ENCODE measurements at regions not wholly inside any gene's neighbourhood (a gene's known extent, or its start where the extent isn't known, plus 50 kb on each side); places are given as distances from the start of the nearest gene placed in this dataset.

DNA sequence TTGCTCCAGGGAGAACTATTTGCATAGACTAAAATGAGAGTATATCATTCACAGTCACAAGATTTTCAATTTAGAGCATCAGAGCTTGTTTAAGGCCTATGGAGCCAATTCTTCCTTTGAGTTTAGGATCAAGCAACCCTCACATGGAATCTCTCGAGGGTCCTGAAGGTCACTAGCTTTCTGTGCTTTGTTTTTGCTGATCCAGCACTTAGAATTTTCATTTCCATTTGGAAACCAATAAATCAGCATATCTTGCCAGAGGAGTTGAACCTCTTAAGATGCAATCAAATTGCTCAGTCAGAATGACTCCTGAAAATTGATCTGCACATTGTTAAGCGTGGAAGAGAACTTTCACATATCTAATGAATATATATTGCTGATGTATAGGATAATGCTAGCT lies 1039.6 kb downstream of the PDHA2 start:
- Mint-ChIP-seq H3K27ac (no peak overlapping the region), H3K4me1 (no peaks in the 10 kb centered on the region), H3K27me3 (ENCODE audit: low read depth) (no peaks in the 10 kb centered on the region), H3K9me3 (peaks cover 44% of the 10 kb centered on the region), H3K36me3 (peaks cover 8% of the 10 kb centered on the region), H3K4me3 (no peak overlapping the region)
- TF ChIP-seq, protein P1, sequence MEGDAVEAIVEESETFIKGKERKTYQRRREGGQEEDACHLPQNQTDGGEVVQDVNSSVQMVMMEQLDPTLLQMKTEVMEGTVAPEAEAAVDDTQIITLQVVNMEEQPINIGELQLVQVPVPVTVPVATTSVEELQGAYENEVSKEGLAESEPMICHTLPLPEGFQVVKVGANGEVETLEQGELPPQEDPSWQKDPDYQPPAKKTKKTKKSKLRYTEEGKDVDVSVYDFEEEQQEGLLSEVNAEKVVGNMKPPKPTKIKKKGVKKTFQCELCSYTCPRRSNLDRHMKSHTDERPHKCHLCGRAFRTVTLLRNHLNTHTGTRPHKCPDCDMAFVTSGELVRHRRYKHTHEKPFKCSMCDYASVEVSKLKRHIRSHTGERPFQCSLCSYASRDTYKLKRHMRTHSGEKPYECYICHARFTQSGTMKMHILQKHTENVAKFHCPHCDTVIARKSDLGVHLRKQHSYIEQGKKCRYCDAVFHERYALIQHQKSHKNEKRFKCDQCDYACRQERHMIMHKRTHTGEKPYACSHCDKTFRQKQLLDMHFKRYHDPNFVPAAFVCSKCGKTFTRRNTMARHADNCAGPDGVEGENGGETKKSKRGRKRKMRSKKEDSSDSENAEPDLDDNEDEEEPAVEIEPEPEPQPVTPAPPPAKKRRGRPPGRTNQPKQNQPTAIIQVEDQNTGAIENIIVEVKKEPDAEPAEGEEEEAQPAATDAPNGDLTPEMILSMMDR (IDR thresholded peaks at IDR 0.05; ENCODE audit: unreplicated experiment), result no peak
- DNase-seq (ENCODE audit: low spot score in 2 of 2, unreplicated experiment in 2 of 2), result no peak

DNA sequence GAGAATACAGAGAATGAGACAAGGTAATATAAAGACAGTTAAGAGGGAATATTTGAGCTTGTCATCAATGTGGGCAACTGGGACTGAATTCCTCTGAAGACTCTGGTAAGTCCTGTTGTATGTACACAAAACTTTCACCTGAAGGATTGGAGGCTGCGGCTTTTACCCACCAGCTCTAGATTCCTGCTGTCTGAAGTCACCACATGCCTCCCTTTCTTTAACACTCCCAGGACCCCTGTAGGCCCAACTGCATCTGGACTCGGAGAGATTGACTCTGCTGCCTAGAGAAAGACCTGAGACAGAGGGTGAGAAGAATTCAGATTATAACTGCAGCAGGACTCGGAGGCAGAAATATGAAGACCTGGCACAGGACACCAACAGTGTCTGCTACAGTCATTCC lies 1048.0 kb downstream of the PDHA2 start:
- Mint-ChIP-seq H3K9me3 (peaks cover 3% of the 10 kb centered on the region), H3K27me3 (ENCODE audit: low read depth) (no peaks in the 10 kb centered on the region), H3K36me3 (no peaks in the 10 kb centered on the region), H3K4me1 (peaks cover 3% of the 10 kb centered on the region), H3K4me3 (no peak overlapping the region), H3K27ac (no peak overlapping the region)
- TF ChIP-seq, protein P1 (IDR thresholded peaks at IDR 0.05; ENCODE audit: unreplicated experiment), result no peak
- DNase-seq (ENCODE audit: low spot score in 2 of 2, unreplicated experiment in 2 of 2), result no peak

DNA sequence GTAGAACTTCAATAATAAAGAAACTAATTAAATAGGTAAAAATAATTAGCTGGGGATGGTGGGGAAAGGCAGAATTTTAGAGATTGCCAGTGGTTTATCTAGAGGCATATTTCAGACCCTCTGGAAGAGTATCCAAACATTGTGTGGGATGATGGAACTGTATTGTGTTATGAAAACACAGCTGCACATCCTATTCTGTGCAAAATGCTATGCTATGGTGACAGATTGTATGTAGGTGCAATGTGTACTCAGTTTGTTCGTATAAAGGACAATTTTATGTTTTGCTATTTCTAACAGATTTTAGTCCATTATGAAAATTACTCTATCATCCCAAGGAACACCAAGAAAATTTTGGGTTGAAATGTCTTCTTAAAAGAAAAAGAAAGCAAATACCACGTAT lies 1054.7 kb downstream of the PDHA2 start:
- TF ChIP-seq, protein P1 (IDR thresholded peaks at IDR 0.05; ENCODE audit: unreplicated experiment), result no peak
- H3K4me1 Mint-ChIP-seq, result peaks cover 4% of the 10 kb centered on the region
- H3K4me3 Mint-ChIP-seq, result no peak overlapping the region

DNA sequence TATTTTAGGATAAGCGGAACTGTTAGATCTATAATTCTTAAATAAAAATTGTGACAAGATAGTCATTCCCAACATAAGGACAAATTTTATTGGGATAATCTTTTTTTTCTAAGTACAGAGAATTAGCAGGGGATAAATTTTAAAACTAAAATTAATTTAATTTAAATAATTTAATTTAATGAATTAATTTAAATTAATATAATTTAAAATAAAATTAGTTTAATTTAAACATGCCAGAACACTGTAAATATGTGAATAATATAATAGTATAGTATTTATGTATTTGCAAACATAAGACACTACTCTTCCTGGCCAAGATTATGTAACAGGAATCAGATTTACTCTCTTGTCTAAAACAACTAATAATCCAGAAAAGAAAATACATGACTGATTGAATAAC lies 1055.9 kb downstream of the PDHA2 start:
- Mint-ChIP-seq H3K36me3 (no peaks in the 10 kb centered on the region), H3K4me1 (peaks cover 4% of the 10 kb centered on the region), H3K4me3 (no peak overlapping the region), H3K9me3 (no peaks in the 10 kb centered on the region), H3K27me3 (ENCODE audit: low read depth) (no peaks in the 10 kb centered on the region), H3K27ac (no peak overlapping the region)
- DNase-seq (ENCODE audit: low spot score in 2 of 2, unreplicated experiment in 2 of 2), result no peak
- TF ChIP-seq, protein P1 (IDR thresholded peaks at IDR 0.05; ENCODE audit: unreplicated experiment), result no peak

More for the DNA sequence above, 1054.7 kb downstream of the PDHA2 start:
- no peak overlapping the region for H3K27ac Mint-ChIP-seq
- H3K9me3 Mint-ChIP-seq, result peaks cover 3% of the 10 kb centered on the region
- no peaks in the 10 kb centered on the region for H3K27me3 Mint-ChIP-seq (ENCODE audit: low read depth)
- no peak for DNase-seq (ENCODE audit: low spot score in 2 of 2, unreplicated experiment in 2 of 2)
- no peaks in the 10 kb centered on the region for H3K36me3 Mint-ChIP-seq

DNA sequence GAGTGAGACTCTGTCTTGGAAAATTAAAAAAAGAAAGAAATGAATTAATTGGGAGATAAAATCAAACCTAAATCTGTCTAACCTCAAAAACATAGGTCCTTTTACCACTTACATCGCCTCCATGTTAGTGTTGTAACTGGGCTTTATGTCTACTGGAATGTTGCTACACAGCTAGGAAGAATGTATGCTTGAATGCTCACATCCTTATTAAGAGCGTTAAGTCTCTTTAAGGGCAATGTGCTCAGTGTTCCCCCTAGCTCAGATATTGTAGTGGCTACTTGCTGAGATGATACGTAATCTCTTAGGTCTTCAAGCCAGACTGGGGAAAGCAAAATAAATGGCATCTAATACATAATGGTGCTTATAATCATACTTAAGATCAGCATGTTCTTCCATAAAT lies 1072.8 kb downstream of the PDHA2 start:
- DNase-seq (ENCODE audit: low spot score in 2 of 2, unreplicated experiment in 2 of 2), result no peak
- Mint-ChIP-seq H3K4me1 (peaks cover 15% of the 10 kb centered on the region), H3K4me3 (no peak overlapping the region), H3K27ac (no peak overlapping the region), H3K9me3 (no peaks in the 10 kb centered on the region), H3K36me3 (no peaks in the 10 kb centered on the region), H3K27me3 (ENCODE audit: low read depth) (no peaks in the 10 kb centered on the region)
- TF ChIP-seq, protein P1 (IDR thresholded peaks at IDR 0.05; ENCODE audit: unreplicated experiment), result no peak

DNA sequence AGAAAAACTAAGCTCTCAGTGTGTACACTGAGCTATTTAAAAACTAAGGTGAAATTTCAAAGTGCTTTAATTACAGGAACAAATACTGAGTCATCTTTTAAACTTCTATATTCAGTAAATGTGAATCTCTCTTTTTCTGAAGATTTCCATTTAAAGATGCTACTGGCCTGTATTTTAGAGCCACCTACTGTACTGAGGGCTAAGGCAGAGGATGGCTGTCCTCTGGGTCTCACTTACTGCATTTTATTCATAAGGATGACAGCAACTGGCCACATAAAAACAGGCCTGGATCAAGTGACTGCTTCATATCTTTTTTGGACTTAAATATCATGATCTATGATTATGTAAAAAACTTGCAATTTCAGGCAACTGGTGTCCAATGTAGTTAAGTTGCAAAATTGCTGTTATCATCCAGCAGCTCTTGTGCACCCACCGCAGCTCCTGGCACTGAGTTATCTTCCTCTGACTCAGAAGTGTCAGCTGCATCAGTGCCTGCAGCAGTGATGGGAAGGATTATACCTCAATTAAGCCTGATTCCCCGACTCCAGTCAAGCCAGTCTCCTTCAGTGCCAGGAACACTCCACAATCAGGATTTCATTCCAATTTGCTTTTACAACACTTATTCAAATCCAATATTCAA lies 1073.7 kb downstream of the PDHA2 start:
- no peaks in the 10 kb centered on the region for H3K9me3 Mint-ChIP-seq
- H3K27me3 Mint-ChIP-seq (ENCODE audit: low read depth), result no peaks in the 10 kb centered on the region
- H3K4me1 Mint-ChIP-seq, result peaks cover 15% of the 10 kb centered on the region
- TF ChIP-seq, protein P1 (IDR thresholded peaks at IDR 0.05; ENCODE audit: unreplicated experiment), result no peak
- H3K4me3 Mint-ChIP-seq, result no peak overlapping the region
- no peak for DNase-seq (ENCODE audit: low spot score in 2 of 2, unreplicated experiment in 2 of 2)
- no peaks in the 10 kb centered on the region for H3K36me3 Mint-ChIP-seq
- no peak overlapping the region for H3K27ac Mint-ChIP-seq

Data from mesothelial cell of epicardium (in vitro differentiated cells).